GM18907 (cell line): ENCODE measurements at regions not wholly inside any gene's neighbourhood (a gene's known extent, or its start where the extent isn't known, plus 50 kb on each side); places are given as distances from the start of the nearest gene placed in this dataset.
"Not testable (repeated sequence)": the region's sequence is repeated elsewhere in the genome, so short reads cannot be mapped to it uniquely, and the experiment has no call there.

Experiments
- ATAC-seq: cut with Tn5 transposase; IDR thresholded peaks from one replicate; pipeline ENCODE4 v1.9.1; 2021; ENCODE audit warnings: mild to moderate bottlenecking, moderate library complexity; ENCODE audit not compliant: unreplicated experiment

- ATAC-seq: no peak
These were observed 633.9 kb upstream of the MIR17HG start for GRCh38 chr13:90713441-90714133.

GRCh38 chr13:90715485-90715884, 632.0 kb upstream of the MIR17HG start:
- no peak for ATAC-seq

GRCh38 chr13:90717451-90717936, 630.0 kb upstream of the MIR17HG start:
- ATAC-seq: no peak

- no peak for ATAC-seq
These were observed 628.0 kb upstream of the MIR17HG start for GRCh38 chr13:90719461-90719860.

GRCh38 chr13:90721937-90722336, 625.5 kb upstream of the MIR17HG start:
- ATAC-seq: no peak

GRCh38 chr13:90723381-90723780, 624.1 kb upstream of the MIR17HG start:
- no peak for ATAC-seq

GRCh38 chr13:90726375-90726774, 621.1 kb upstream of the MIR17HG start:
- no peak for ATAC-seq

- no peak for ATAC-seq
These were observed 615.4 kb upstream of the MIR17HG start for GRCh38 chr13:90732049-90732448.

GRCh38 chr13:90734497-90734896, 613.0 kb upstream of the MIR17HG start:
- not testable (repeated sequence) for ATAC-seq

GRCh38 chr13:90738881-90739280, 608.6 kb upstream of the MIR17HG start:
- ATAC-seq: no peak

- no peak for ATAC-seq
These were observed 607.4 kb upstream of the MIR17HG start for GRCh38 chr13:90740099-90740498.

- ATAC-seq: no peak
These were observed 605.1 kb upstream of the MIR17HG start for GRCh38 chr13:90742381-90742780.

GRCh38 chr13:90746230-90746629, 601.3 kb upstream of the MIR17HG start:
- ATAC-seq: no peak

- no peak for ATAC-seq
These were observed 597.5 kb upstream of the MIR17HG start for GRCh38 chr13:90750021-90750420.

GRCh38 chr13:90751026-90751425, 596.5 kb upstream of the MIR17HG start:
- no peak for ATAC-seq

GRCh38 chr13:90752070-90752469, 595.4 kb upstream of the MIR17HG start:
- ATAC-seq: no peak

GRCh38 chr13:90757127-90757680, 590.3 kb upstream of the MIR17HG start:
- ATAC-seq: no peak

GRCh38 chr13:90760639-90761038, 586.8 kb upstream of the MIR17HG start:
- ATAC-seq: no peak

- no peak for ATAC-seq
These were observed 583.9 kb upstream of the MIR17HG start for GRCh38 chr13:90763476-90764150.

GRCh38 chr13:90766386-90766902, 581.0 kb upstream of the MIR17HG start:
- ATAC-seq: no peak

- no peak for ATAC-seq
These were observed 579.4 kb upstream of the MIR17HG start for GRCh38 chr13:90768116-90768515.

- ATAC-seq: no peak
These were observed 578.1 kb upstream of the MIR17HG start for GRCh38 chr13:90769387-90769786.
